Muscle layer of colon (tissue), 2 donors: ENCODE measurements at regions not wholly inside any gene's neighbourhood (a gene's known extent, or its start where the extent isn't known, plus 50 kb on each side); places are given as distances from the start of the nearest gene placed in this dataset.

Source experiments
- H3K27ac ChIP-seq: one replicate; pipeline ENCODE4 v1.7.0; 2013; ENCODE audit warnings: low read depth, mild to moderate bottlenecking, low read length, moderate library complexity
- H3K27me3 ChIP-seq, 2 donors: one replicate each; pipeline ENCODE4 v1.7.0; 2013; ENCODE audit warnings: low read length in 2 of 2, mild to moderate bottlenecking in 2 of 2; ENCODE audit not compliant: insufficient read depth in 2 of 2, control insufficient read depth in 1 of 2
- H3K36me3 ChIP-seq: one replicate; pipeline ENCODE4 v1.7.0; 2013; ENCODE audit warnings: mild to moderate bottlenecking, low read length; ENCODE audit not compliant: insufficient read depth
- H3K4me1 ChIP-seq: one replicate; pipeline ENCODE4 v1.7.0; 2013; ENCODE audit warnings: mild to moderate bottlenecking, low read length; ENCODE audit not compliant: insufficient read depth
- H3K4me3 ChIP-seq, 2 donors: one replicate each; pipeline ENCODE4 v1.7.0; 2013; ENCODE audit warnings: low read length in 2 of 2, low read depth in 1 of 2, mild to moderate bottlenecking in 1 of 2, moderate library complexity in 1 of 2
- H3K9ac ChIP-seq: one replicate; pipeline ENCODE4 v1.7.0; 2013; ENCODE audit warnings: low read length
- H3K9me3 ChIP-seq: one replicate; pipeline ENCODE4 v1.7.0; 2013; ENCODE audit warnings: mild to moderate bottlenecking, low read length
- donor health status: abdominal sarcoma.
- donor health status: Adenocarcinoma of cecum.

DNA sequence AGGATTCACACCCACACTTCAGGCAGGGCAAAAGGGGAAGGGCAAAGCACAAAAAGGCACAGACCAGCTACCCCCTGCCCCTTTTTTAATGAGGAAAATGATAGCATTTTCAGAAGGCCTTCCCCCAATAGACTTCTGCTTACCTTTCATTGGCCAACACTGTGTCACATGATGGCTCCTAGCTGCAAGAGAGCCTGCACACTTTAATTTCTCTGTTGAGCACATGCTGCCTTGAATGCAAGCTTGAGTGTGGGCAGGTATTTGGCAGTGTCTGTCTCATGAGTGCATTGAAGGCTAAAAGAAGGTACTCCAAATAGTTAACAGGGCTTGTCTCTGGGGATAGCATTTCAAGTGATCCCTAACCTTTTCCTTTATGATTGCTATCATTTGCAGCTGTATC, 175.4 kb upstream of the NFE2L3 start:
- Histone ChIP-seq H3K4me1 (no peaks in the 10 kb centered on the region), H3K4me3 (no peak overlapping the region), H3K27me3 (no peaks in the 10 kb centered on the region), H3K27ac (no peak overlapping the region), H3K9ac (no peak overlapping the region), H3K36me3 (no peaks in the 10 kb centered on the region), H3K9me3 (no peaks in the 10 kb centered on the region)

DNA sequence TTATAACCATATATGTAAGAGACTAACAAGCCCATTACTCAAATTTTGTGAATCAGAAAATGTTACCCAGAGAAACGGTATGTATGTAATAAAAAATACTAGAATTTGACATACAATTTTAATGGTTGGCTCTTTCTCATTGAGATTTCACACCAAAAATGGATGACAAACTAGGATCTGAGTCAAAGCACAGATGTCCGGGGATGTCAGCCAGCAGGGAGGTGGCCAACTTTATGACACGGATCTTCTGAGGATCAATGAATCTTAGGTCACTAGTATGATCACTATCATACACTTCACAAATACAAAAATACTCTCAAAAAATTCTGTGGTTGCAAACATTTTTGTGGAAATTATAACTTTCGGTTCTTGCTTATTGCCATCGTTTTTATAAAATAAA, 173.5 kb upstream of the NFE2L3 start:
- H3K4me3 ChIP-seq, result no peak overlapping the region
- no peaks in the 10 kb centered on the region for H3K36me3 ChIP-seq
- H3K9me3 ChIP-seq, result no peaks in the 10 kb centered on the region
- H3K4me1 ChIP-seq, result no peaks in the 10 kb centered on the region
- H3K9ac ChIP-seq, result no peak overlapping the region
- H3K27ac ChIP-seq, result no peak overlapping the region
- no peaks in the 10 kb centered on the region for H3K27me3 ChIP-seq

DNA sequence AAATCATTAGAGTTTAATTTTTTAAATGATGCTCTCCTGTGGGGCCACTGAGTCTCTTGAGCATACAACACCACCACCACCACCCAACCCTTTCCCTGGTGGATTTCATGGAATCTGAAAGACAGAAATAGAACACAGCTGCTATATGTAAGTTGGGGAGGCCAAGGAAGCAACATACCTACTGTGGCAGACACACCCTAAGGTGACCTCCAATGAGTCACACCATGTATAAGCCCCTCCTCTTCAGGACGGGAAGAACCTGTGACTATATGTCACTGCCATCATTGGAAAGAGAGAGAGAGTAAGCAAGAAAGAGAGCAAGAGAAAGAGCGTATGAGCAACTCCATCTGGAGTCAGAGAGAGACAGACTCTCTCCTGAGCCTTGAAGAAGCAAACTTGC, 172.4 kb upstream of the NFE2L3 start:
- no peaks in the 10 kb centered on the region for H3K36me3 ChIP-seq
- H3K9ac ChIP-seq, result no peak overlapping the region
- H3K4me1 ChIP-seq, result no peaks in the 10 kb centered on the region
- no peak overlapping the region for H3K27ac ChIP-seq
- no peaks in the 10 kb centered on the region for H3K9me3 ChIP-seq
- no peaks in the 10 kb centered on the region for H3K27me3 ChIP-seq
- no peak overlapping the region for H3K4me3 ChIP-seq

DNA sequence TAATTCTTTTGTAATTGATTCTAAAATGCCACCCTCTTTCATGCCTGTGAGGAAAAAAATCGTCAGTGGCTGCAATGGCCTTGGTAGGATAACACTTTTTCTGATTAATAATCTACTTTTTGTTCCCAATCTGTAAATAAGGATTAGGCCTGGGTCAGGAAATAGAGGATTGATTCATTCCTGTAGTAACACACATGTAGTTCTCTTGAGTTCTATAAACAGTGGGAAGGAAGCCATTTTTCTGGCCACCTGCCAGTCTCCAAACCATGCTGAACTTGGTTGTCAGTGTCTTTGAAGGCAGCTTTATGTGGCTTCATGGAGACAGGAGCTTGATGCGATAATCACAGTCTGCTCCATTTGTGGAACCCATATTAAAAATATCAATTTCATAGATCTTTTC, 169.3 kb upstream of the NFE2L3 start:
- Histone ChIP-seq H3K9ac (no peak overlapping the region), H3K9me3 (no peaks in the 10 kb centered on the region), H3K36me3 (no peaks in the 10 kb centered on the region), H3K4me1 (no peaks in the 10 kb centered on the region), H3K27ac (no peak overlapping the region), H3K27me3 (no peaks in the 10 kb centered on the region), H3K4me3 (no peak overlapping the region)

DNA sequence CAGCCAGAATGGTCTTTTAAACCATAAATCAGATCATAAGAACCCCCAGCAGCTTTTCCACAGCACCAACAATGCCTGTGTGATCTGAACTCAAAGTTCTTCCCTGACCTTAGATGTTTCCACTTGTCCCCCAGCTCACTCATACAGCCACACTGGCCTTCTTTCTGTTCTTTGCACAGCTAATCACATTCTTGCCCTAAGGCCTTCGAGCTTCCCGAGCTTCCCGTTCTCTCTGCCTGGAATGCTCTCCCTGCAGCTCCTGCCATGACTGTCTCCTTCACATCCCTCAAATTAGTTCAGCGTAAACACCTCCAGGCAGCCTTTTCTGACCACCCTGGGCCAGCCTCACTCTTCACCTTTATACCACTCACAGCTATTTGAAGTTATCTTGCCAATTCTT, 166.8 kb upstream of the NFE2L3 start:
- no peaks in the 10 kb centered on the region for H3K9me3 ChIP-seq
- no peaks in the 10 kb centered on the region for H3K4me1 ChIP-seq
- H3K36me3 ChIP-seq, result no peaks in the 10 kb centered on the region
- no peak overlapping the region for H3K4me3 ChIP-seq
- no peaks in the 10 kb centered on the region for H3K27me3 ChIP-seq
- H3K9ac ChIP-seq, result no peak overlapping the region
- H3K27ac ChIP-seq, result no peak overlapping the region

DNA sequence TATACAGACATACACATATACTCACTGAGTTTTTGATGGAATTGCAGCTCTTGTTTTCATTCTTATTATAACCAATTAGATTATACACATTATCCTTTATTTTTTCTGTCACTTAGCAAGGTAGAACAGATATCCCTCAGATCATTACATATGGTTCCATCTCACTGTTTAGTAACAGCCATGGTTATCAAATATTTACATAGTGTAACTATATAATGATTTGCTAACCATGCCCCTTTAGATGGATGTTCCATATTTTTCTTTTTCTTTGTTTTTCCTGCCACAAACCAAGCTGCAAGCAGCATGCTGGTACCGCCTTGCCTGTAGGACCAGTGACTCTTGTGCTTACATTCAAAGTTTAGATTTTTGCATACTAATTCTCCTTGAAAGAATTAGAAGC, 163.4 kb upstream of the NFE2L3 start:
- H3K9me3 ChIP-seq, result no peaks in the 10 kb centered on the region
- H3K4me1 ChIP-seq, result no peaks in the 10 kb centered on the region
- no peak overlapping the region for H3K4me3 ChIP-seq
- no peak overlapping the region for H3K27ac ChIP-seq
- H3K36me3 ChIP-seq, result no peaks in the 10 kb centered on the region
- H3K9ac ChIP-seq, result no peak overlapping the region
- no peaks in the 10 kb centered on the region for H3K27me3 ChIP-seq

DNA sequence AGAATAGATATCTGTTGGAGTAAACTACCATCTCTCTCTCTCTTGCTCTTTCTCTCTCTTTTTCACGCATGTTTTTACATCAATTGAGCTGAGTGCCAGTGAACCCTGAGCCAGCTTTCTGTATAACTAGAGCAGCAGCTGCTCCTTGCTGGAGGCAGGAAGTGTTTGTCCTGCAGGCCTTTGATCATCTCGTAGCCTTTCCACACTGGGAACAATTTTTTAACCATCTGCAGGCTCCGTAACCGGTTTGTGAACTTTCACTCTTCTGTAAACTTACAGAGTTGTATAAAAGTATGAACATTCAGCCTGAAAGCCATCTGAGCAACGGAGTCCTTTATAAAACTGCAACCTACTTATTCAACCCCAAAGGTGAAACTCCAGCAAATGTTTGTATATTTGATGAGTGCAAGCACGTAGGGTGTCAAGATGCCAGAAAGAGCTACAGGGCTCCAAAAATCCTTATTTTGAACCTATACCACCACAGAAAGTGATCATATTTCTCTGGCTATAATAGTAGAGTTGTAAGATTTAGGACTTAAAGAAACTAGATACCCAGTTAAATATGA, 162.8 kb upstream of the NFE2L3 start:
- H3K9me3 ChIP-seq, result no peaks in the 10 kb centered on the region
- no peak overlapping the region for H3K27ac ChIP-seq
- no peak overlapping the region for H3K4me3 ChIP-seq
- H3K4me1 ChIP-seq, result no peaks in the 10 kb centered on the region
- H3K36me3 ChIP-seq, result no peaks in the 10 kb centered on the region
- H3K9ac ChIP-seq, result no peak overlapping the region
- H3K27me3 ChIP-seq, result no peaks in the 10 kb centered on the region

DNA sequence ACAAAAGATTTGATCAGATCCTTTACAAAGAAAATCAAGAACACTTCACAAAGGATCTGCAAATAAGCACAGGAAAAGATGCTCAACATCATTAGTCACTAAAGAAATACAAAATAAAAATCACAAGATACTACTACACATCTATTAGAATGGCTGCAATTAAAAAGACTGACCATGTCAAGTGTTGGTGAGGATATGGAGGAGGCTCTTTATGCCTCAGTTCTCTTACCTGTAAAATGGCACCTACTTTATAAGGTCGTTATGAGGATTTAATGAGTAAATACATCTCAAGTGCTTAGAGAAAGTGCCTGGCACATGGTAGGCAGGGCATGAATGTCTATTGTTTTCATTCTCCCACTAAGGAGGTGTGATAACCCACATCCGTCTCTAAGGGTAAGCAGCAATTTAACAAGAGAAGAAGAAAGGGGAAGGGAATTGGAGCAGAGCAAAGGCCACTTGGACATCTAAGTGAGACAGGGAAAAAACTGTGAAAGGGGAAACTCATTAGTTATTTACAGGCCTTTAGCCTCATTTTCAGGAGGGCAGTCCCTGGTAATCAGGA, 157.5 kb upstream of the NFE2L3 start:
- H3K27ac ChIP-seq, result no peak overlapping the region
- no peaks in the 10 kb centered on the region for H3K4me1 ChIP-seq
- H3K36me3 ChIP-seq, result no peaks in the 10 kb centered on the region
- H3K4me3 ChIP-seq, result no peak overlapping the region
- no peak overlapping the region for H3K9ac ChIP-seq
- H3K27me3 ChIP-seq, result no peaks in the 10 kb centered on the region
- H3K9me3 ChIP-seq, result no peaks in the 10 kb centered on the region

DNA sequence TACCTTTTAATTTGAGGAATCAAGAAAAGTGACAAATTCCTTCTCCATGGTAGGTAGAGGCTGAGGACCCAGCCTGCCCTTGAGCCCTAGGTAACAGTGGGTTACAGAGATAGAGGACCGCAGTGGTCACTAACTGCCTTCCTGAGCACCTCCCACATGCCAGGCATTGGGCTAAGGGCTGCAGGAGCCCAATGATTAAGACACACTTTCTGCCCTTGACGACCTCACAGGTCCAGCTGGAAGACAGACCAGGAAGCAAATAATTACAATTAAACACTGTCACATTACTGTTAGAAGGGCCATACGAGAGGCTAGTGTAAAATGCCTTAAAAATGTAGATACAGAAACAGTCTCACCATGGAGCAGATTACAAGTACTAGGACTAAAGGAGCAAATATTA, 156.8 kb upstream of the NFE2L3 start:
- H3K27me3 ChIP-seq, result no peaks in the 10 kb centered on the region
- no peak overlapping the region for H3K27ac ChIP-seq
- no peak overlapping the region for H3K9ac ChIP-seq
- no peak overlapping the region for H3K4me3 ChIP-seq
- H3K36me3 ChIP-seq, result no peaks in the 10 kb centered on the region
- H3K4me1 ChIP-seq, result no peaks in the 10 kb centered on the region
- H3K9me3 ChIP-seq, result no peaks in the 10 kb centered on the region

DNA sequence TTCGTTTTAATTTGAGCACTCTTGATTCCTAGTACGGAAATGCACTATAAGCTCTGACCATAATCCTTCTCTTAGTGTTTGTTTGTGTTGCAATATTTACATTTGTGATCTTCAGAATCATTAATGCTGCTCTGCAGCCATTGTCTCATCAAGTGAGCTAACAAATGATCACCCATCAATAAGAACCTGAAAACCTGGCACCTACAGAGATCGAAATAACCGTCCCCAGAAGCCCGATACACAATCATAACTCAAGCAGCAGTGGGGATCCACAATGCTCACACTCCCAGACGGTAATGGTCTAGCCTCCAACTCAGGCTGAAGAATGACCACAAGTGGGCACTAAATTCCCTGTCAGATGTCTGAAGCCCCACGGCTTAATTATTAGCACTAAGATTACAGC, 156.0 kb upstream of the NFE2L3 start:
- Histone ChIP-seq H3K4me3 (no peak overlapping the region), H3K4me1 (no peaks in the 10 kb centered on the region), H3K36me3 (no peaks in the 10 kb centered on the region), H3K9me3 (no peaks in the 10 kb centered on the region), H3K27ac (no peak overlapping the region), H3K9ac (no peak overlapping the region), H3K27me3 (no peaks in the 10 kb centered on the region)

DNA sequence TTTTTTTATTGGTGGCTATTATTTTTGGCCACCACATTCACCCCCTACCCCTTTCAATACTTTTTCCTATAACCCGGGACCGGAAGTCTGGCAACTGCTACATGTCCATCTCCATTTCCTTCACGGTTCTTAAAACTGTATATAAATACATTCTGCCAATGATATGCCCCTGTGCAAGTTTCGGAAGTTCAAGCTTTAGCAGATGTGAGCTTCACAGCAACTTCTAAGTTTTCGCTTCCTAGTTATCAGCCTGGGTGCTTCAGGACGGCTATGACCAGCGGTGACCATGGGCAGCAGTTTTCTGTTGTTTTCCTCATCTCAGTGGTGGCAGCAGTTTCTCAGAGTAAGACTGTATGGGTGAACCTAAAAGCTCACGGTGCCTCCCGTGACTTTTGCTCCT, 153.5 kb upstream of the NFE2L3 start:
- Histone ChIP-seq H3K36me3 (no peaks in the 10 kb centered on the region), H3K4me1 (no peaks in the 10 kb centered on the region), H3K9ac (no peak overlapping the region), H3K27me3 (no peaks in the 10 kb centered on the region), H3K4me3 (no peak overlapping the region), H3K9me3 (no peaks in the 10 kb centered on the region), H3K27ac (no peak overlapping the region)

DNA sequence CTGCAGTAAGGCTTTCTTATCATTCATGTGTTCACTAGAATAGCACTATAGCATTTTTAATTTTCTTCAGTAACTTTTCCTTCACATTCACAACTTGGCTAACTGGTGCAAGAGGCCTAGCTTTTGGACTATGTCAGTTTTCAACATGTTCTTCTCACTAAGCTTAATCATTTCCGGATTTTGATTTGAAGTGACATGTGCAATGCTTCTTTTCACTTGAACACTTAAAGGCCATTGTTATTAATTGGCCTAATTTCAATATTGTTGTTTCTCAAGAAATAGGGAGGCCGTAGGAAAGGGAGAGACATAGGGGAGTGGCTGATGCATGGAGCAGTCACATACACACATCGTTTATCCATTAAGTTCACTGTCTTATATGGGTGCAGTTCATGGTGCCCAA, 151.2 kb upstream of the NFE2L3 start:
- H3K27me3 ChIP-seq, result no peaks in the 10 kb centered on the region
- H3K9ac ChIP-seq, result no peak overlapping the region
- H3K27ac ChIP-seq, result no peak overlapping the region
- H3K4me1 ChIP-seq, result no peaks in the 10 kb centered on the region
- no peaks in the 10 kb centered on the region for H3K36me3 ChIP-seq
- H3K9me3 ChIP-seq, result no peaks in the 10 kb centered on the region
- H3K4me3 ChIP-seq, result no peak overlapping the region
